ENCODE measurements at regions not wholly inside any gene's neighbourhood (a gene's known extent, or its start where the extent isn't known, plus 50 kb on each side); places are given as distances from the start of the nearest gene placed in this dataset.

DNA sequence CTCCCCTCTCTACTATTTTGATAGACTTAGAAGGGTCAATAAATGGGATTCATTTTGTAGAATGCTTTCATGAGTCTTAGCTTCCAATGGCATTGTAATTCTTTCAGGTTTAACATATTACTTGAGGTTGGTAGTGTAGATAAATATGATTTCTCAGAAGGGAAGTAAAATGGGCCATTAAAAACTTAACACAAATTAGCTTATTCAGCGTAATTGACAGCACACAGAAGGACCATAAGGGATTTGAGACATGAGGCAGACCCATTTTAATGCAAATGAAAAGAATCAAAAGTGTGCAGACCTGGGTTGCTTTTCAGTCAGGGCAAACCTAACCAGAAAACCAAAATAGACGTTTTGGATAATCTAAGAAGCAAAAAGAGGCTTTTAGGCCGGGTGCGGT, 156.6 kb upstream of the CNTNAP2 start:
- TF ChIP-seq, protein P1, sequence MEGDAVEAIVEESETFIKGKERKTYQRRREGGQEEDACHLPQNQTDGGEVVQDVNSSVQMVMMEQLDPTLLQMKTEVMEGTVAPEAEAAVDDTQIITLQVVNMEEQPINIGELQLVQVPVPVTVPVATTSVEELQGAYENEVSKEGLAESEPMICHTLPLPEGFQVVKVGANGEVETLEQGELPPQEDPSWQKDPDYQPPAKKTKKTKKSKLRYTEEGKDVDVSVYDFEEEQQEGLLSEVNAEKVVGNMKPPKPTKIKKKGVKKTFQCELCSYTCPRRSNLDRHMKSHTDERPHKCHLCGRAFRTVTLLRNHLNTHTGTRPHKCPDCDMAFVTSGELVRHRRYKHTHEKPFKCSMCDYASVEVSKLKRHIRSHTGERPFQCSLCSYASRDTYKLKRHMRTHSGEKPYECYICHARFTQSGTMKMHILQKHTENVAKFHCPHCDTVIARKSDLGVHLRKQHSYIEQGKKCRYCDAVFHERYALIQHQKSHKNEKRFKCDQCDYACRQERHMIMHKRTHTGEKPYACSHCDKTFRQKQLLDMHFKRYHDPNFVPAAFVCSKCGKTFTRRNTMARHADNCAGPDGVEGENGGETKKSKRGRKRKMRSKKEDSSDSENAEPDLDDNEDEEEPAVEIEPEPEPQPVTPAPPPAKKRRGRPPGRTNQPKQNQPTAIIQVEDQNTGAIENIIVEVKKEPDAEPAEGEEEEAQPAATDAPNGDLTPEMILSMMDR (IDR thresholded peaks at IDR 0.05; ENCODE audit: low read depth, low read length) = no peak
- no peak for TF ChIP-seq POLR2A (IDR thresholded peaks at IDR 0.05; ENCODE audit: extremely low read depth, insufficient read length)
- TF ChIP-seq, protein P2, sequence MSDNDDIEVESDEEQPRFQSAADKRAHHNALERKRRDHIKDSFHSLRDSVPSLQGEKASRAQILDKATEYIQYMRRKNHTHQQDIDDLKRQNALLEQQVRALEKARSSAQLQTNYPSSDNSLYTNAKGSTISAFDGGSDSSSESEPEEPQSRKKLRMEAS (IDR thresholded peaks at IDR 0.05; ENCODE audit: low read depth, low read length) = no peak

All from NB4 (cell line).